SK-N-SH (cell line): ENCODE measurements at regions not wholly inside any gene's neighbourhood (a gene's known extent, or its start where the extent isn't known, plus 50 kb on each side); places are given as distances from the start of the nearest gene placed in this dataset.
A peak's percentile ranks its signal among the peaks of the same experiment; 100 is the strongest.

Source experiments
- CTCF ChIA-PET: fragments of 300-600, 350-600 bp; formaldehyde crosslinking; extraction: SDS; loops from one replicate; lab custom pipeline; 2021; lab: Yijun Ruan, JAX
- POLR2A ChIA-PET: fragments of 350-600 bp; sonication (Branson Sonifier 250); formaldehyde crosslinking; extraction: SDS; loops from one replicate; lab custom pipeline; 2020; ENCODE audit warnings: antibody characterized with exemption, inconsistent platforms; lab: Yijun Ruan, JAX
- DNase-seq: peaks from one replicate; pipeline ENCODE4 v3.0.0; 2012
- H2AFZ ChIP-seq: fragments of 200-600 bp; sonication (generic); 2 replicates; pipeline ENCODE4 v1.8.1; 2016; ENCODE audit warnings: antibody characterized with exemption, mild to moderate bottlenecking, low read depth
- H3F3A ChIP-seq: fragments of 200-600 bp; sonication (generic); replicated peaks from 2 replicates; pipeline ENCODE3; 2016; ENCODE audit warnings: antibody characterized with exemption, mild to moderate bottlenecking; ENCODE audit not compliant: insufficient read depth
- H3K27ac ChIP-seq, 2 experiments: fragments of 200-500 bp in 1 of 2; fragments of 200-600 bp in 1 of 2; sonication (Bioruptor generic) in 1 of 2; sonication (generic), shearing (Covaris generic) in 1 of 2; 2 replicates each; pipeline versions ENCODE4 v1.5.1 to v1.6.1; 2014 to 2016; ENCODE audit warnings: low read depth in 2 of 2, inconsistent platforms in 1 of 2, low read length in 1 of 2, mild to moderate bottlenecking in 1 of 2, mixed read lengths in 1 of 2
- H3K27me3 ChIP-seq: fragments of 200-600 bp; sonication (generic), shearing (Covaris generic); 2 replicates; pipeline ENCODE4 v1.6.1; 2016; ENCODE audit warnings: mixed run types; ENCODE audit not compliant: insufficient read depth
- H3K36me3 ChIP-seq, 2 experiments: fragments of 200-500 bp in 1 of 2; fragments of 200-600 bp in 1 of 2; sonication (Bioruptor generic) in 1 of 2; sonication (generic) in 1 of 2; replicated peaks in 1 of 2; 2 replicates each; pipeline versions ENCODE3 to v1.5.1; 2014 to 2016; ENCODE audit warnings: low read length in 1 of 2, mild to moderate bottlenecking in 1 of 2; ENCODE audit not compliant: insufficient read depth in 2 of 2, control insufficient read depth in 1 of 2
- H3K4me1 ChIP-seq, 2 experiments: fragments of 200-500 bp in 1 of 2; fragments of 200-600 bp in 1 of 2; sonication (Bioruptor generic) in 1 of 2; sonication (generic), shearing (Covaris generic) in 1 of 2; 2 replicates each; pipeline versions ENCODE4 v1.5.1 to v1.6.1; 2014 to 2016; ENCODE audit warnings: low read depth in 1 of 2, low read length in 1 of 2, mixed run types in 1 of 2; ENCODE audit not compliant: insufficient read depth in 2 of 2, control insufficient read depth in 1 of 2
- H3K4me2 ChIP-seq: fragments of 200-600 bp; sonication (generic), shearing (Covaris generic); 2 replicates; pipeline ENCODE4 v1.6.1; 2017; ENCODE audit warnings: mixed run types
- H3K4me3 ChIP-seq, 2 experiments: fragments of 200-500 bp in 1 of 2; fragments of 200-600 bp in 1 of 2; sonication (Bioruptor generic) in 1 of 2; sonication (generic), shearing (Covaris generic) in 1 of 2; 2 replicates each; pipeline versions ENCODE4 v1.5.1 to v1.8.1; 2014 to 2016; ENCODE audit warnings: low read depth in 2 of 2, inconsistent platforms in 1 of 2, low read length in 1 of 2, mild to moderate bottlenecking in 1 of 2, mixed read lengths in 1 of 2, moderate library complexity in 1 of 2
- H3K79me2 ChIP-seq: fragments of 200-600 bp; sonication (generic); 2 replicates; pipeline ENCODE4 v1.8.1; 2017; ENCODE audit warnings: mild to moderate bottlenecking; ENCODE audit not compliant: insufficient read depth
- H3K9ac ChIP-seq: fragments of 200-600 bp; sonication (generic); 2 replicates; pipeline ENCODE4 v1.6.1; 2017; ENCODE audit warnings: mixed run types
- H3K9me2 ChIP-seq: fragments of 200-600 bp; sonication (generic); 2 replicates; pipeline ENCODE4 v1.6.1; 2017; ENCODE audit warnings: mixed run types
- H3K9me3 ChIP-seq: fragments of 200-600 bp; sonication (generic); 2 replicates; pipeline ENCODE4 v1.6.1; 2017; ENCODE audit warnings: mixed run types, mild to moderate bottlenecking, moderate library complexity
- H4K20me1 ChIP-seq: fragments of 200-600 bp; sonication (generic); 2 replicates; pipeline ENCODE4 v1.6.1; 2017; ENCODE audit warnings: mild to moderate bottlenecking, mixed run types; ENCODE audit not compliant: insufficient read depth
- CHD2 ChIP-seq: fragments of 150-350 bp; IDR thresholded peaks from 2 replicates; pipeline ENCODE4 v1.6.1; 2018; ENCODE audit warnings: low read length; ENCODE audit not compliant: partially characterized antibody
- EP300 ChIP-seq, 2 experiments: IDR thresholded peaks; 2 replicates each; pipeline versions ENCODE4 v1.4.0 to v1.6.1; 2012; ENCODE audit warnings: borderline replicate concordance in 1 of 2, low read depth in 1 of 2, low read length in 1 of 2
- EZH2phosphoT487 ChIP-seq: fragments of 200-600 bp; sonication (generic); IDR thresholded peaks from 2 replicates; pipeline ENCODE4 v1.6.1; 2017; ENCODE audit warnings: low read depth, mixed run types, mild to moderate bottlenecking, antibody characterized with exemption, moderate library complexity, borderline replicate concordance
- GABPA ChIP-seq: IDR thresholded peaks from 2 replicates; pipeline ENCODE4 v1.4.0; 2012; ENCODE audit warnings: low read depth, mild to moderate bottlenecking
- GATA2 ChIP-seq: sonication (generic); formaldehyde crosslinking; IDR thresholded peaks from 2 replicates; pipeline ENCODE4 v1.5.0; 2020; ENCODE audit warnings: mild to moderate bottlenecking, missing genetic modification reagents
- JUND ChIP-seq: IDR thresholded peaks from 2 replicates; pipeline ENCODE4 v1.4.0; 2012
- MAX ChIP-seq: IDR thresholded peaks from 2 replicates; pipeline ENCODE4 v1.4.0; 2012; ENCODE audit warnings: low read depth
- MEF2A ChIP-seq: IDR thresholded peaks from 2 replicates; pipeline ENCODE4 v1.4.0; 2012; ENCODE audit warnings: low read depth, borderline replicate concordance
- MXI1 ChIP-seq: IDR thresholded peaks from 2 replicates; pipeline ENCODE4 v1.6.1; 2012; ENCODE audit warnings: mild to moderate bottlenecking, low read depth, low read length, improper control_type of control experiment
- NFIC ChIP-seq: IDR thresholded peaks from 2 replicates; pipeline ENCODE4 v1.4.0; 2012; ENCODE audit warnings: borderline replicate concordance
- POLR2AphosphoS5 ChIP-seq: IDR thresholded peaks from 2 replicates; pipeline ENCODE4 v1.6.1; 2012; ENCODE audit warnings: low read depth, low read length
- RAD21 ChIP-seq: IDR thresholded peaks from 2 replicates; pipeline ENCODE4 v1.6.1; 2012; ENCODE audit warnings: mild to moderate bottlenecking, low read length
- RCOR1 ChIP-seq: fragments of 150-350 bp; IDR thresholded peaks from 2 replicates; pipeline ENCODE4 v1.6.1; 2017; ENCODE audit warnings: antibody characterized with exemption, low read length
- RFX5 ChIP-seq: IDR thresholded peaks from 2 replicates; pipeline ENCODE4 v1.6.1; 2012; ENCODE audit warnings: mild to moderate bottlenecking, improper control_type of control experiment, low read length
- RXRA ChIP-seq: IDR thresholded peaks from 2 replicates; pipeline ENCODE4 v1.4.0; 2012; ENCODE audit warnings: low read depth, mild to moderate bottlenecking, borderline replicate concordance
- SIN3A ChIP-seq: IDR thresholded peaks from 2 replicates; pipeline ENCODE4 v1.6.1; 2012; ENCODE audit warnings: low read depth, mild to moderate bottlenecking, low read length, moderate library complexity, borderline replicate concordance
- TCF12 ChIP-seq: IDR thresholded peaks from 2 replicates; pipeline ENCODE4 v1.4.0; 2012
- TEAD4 ChIP-seq: IDR thresholded peaks from 2 replicates; pipeline ENCODE4 v1.4.0; 2012; ENCODE audit warnings: mild to moderate bottlenecking, borderline replicate concordance; ENCODE audit not compliant: insufficient read depth
- USF2 ChIP-seq: fragments of 150-350 bp; IDR thresholded peaks from 2 replicates; pipeline ENCODE4 v1.6.1; 2017; ENCODE audit warnings: antibody characterized with exemption, low read length, low read depth, borderline replicate concordance
- WGBS: methylation state at CpG from one replicate; pipeline ENCODE4 v1.1.6; 2017; ENCODE audit warnings: low lambda C conversion rate; 5-methylcytosine and 5-hydroxymethylcytosine counted together
- TF ChIP-seq, protein P1 (sequence below): IDR thresholded peaks from 2 replicates; pipeline ENCODE4; 2012
- TF ChIP-seq, protein P2 (sequence below): fragments of 150-350 bp; IDR thresholded peaks from 2 replicates; pipeline ENCODE4 v1.6.1; 2016; ENCODE audit warnings: mild to moderate bottlenecking, low read depth, low read length
- TF ChIP-seq, protein P3 (sequence below): IDR thresholded peaks from 2 replicates; pipeline ENCODE4 v1.6.1; 2012; ENCODE audit warnings: mild to moderate bottlenecking, low read depth, low read length, moderate library complexity

GRCh38 chr3:39748763-39749162, 60.6 kb upstream of the MYRIP start:
- no peaks in the 10 kb centered on the region for H3K79me2 ChIP-seq
- no peak for TF ChIP-seq SIN3A
- TF ChIP-seq NFIC, result no peak
- TF ChIP-seq GABPA, result no peak
- TF ChIP-seq RFX5, result no peak
- TF ChIP-seq RXRA, result no peak
- no peak for TF ChIP-seq USF2
- TF ChIP-seq CHD2, result no peak
- TF ChIP-seq POLR2AphosphoS5, result no peak
- no peak for TF ChIP-seq RCOR1
- TF ChIP-seq TEAD4, result no peak
- no peak for TF ChIP-seq EZH2phosphoT487
- TF ChIP-seq MXI1, result no peak
- no peak for TF ChIP-seq JUND
- TF ChIP-seq RAD21, result no peak
- TF ChIP-seq TCF12, result no peak
- TF ChIP-seq MAX, result no peak
- TF ChIP-seq EP300 (IDR thresholded peaks at IDR 0.05; ENCODE audit: borderline replicate concordance in 1 of 2, low read depth in 1 of 2, low read length in 1 of 2), result no peak
- TF ChIP-seq, protein P1, sequence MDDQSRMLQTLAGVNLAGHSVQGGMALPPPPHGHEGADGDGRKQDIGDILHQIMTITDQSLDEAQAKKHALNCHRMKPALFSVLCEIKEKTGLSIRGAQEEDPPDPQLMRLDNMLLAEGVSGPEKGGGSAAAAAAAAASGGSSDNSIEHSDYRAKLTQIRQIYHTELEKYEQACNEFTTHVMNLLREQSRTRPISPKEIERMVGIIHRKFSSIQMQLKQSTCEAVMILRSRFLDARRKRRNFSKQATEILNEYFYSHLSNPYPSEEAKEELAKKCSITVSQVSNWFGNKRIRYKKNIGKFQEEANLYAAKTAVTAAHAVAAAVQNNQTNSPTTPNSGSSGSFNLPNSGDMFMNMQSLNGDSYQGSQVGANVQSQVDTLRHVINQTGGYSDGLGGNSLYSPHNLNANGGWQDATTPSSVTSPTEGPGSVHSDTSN, result no peak
- no peaks in the 10 kb centered on the region for H3K36me3 ChIP-seq
- no peak overlapping the region for H2AFZ ChIP-seq
- H3K4me1 ChIP-seq, result peaks cover 0 to 17% of the 10 kb centered on the region in 2 experiments; a peak in 2 of 4 replicates
- no peak overlapping the region for H3K4me3 ChIP-seq
- no peak for DNase-seq
- no peak overlapping the region for H3K9ac ChIP-seq
- no peaks in the 10 kb centered on the region for H3K9me3 ChIP-seq
- CTCF ChIA-PET, result no interaction called here
- no peaks in the 10 kb centered on the region for H4K20me1 ChIP-seq
- no peaks in the 10 kb centered on the region for H3F3A ChIP-seq
- H3K4me2 ChIP-seq, result no peak overlapping the region
- H3K27ac ChIP-seq, result no peak overlapping the region
- POLR2A ChIA-PET, result no interaction called here
- 58% methylated on average over 2 of the region's 2 CpGs for WGBS
- H3K27me3 ChIP-seq, result no peaks in the 10 kb centered on the region
- H3K9me2 ChIP-seq, result no peaks in the 10 kb centered on the region

- no peak for DNase-seq
- Histone ChIP-seq H3K36me3 (no peaks in the 10 kb centered on the region), H3K9me3 (no peaks in the 10 kb centered on the region), H3K27me3 (no peaks in the 10 kb centered on the region), H2AFZ (no peak overlapping the region), H3K4me3 (no peak overlapping the region), H3K79me2 (no peaks in the 10 kb centered on the region), H4K20me1 (no peaks in the 10 kb centered on the region), H3K9ac (no peak overlapping the region), H3F3A (no peaks in the 10 kb centered on the region), H3K4me2 (no peak overlapping the region), H3K27ac (peak overlapping the region in 1 of 2 experiments; percentile 25; a peak in 1 of 4 replicates), H3K4me1 (peaks cover 0 to 18% of the 10 kb centered on the region in 2 experiments; a peak in 2 of 4 replicates), H3K9me2 (no peaks in the 10 kb centered on the region)
- ChIA-PET CTCF (no interaction called here), POLR2A (no interaction called here)
- WGBS, result 52% methylated on average over 4 of the region's 4 CpGs
- TF ChIP-seq, protein P2, sequence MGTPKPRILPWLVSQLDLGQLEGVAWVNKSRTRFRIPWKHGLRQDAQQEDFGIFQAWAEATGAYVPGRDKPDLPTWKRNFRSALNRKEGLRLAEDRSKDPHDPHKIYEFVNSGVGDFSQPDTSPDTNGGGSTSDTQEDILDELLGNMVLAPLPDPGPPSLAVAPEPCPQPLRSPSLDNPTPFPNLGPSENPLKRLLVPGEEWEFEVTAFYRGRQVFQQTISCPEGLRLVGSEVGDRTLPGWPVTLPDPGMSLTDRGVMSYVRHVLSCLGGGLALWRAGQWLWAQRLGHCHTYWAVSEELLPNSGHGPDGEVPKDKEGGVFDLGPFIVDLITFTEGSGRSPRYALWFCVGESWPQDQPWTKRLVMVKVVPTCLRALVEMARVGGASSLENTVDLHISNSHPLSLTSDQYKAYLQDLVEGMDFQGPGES, result no peak
- no peak for TF ChIP-seq MEF2A
- TF ChIP-seq JUND, result no peak
- no peak for TF ChIP-seq NFIC
- TF ChIP-seq, protein P3, sequence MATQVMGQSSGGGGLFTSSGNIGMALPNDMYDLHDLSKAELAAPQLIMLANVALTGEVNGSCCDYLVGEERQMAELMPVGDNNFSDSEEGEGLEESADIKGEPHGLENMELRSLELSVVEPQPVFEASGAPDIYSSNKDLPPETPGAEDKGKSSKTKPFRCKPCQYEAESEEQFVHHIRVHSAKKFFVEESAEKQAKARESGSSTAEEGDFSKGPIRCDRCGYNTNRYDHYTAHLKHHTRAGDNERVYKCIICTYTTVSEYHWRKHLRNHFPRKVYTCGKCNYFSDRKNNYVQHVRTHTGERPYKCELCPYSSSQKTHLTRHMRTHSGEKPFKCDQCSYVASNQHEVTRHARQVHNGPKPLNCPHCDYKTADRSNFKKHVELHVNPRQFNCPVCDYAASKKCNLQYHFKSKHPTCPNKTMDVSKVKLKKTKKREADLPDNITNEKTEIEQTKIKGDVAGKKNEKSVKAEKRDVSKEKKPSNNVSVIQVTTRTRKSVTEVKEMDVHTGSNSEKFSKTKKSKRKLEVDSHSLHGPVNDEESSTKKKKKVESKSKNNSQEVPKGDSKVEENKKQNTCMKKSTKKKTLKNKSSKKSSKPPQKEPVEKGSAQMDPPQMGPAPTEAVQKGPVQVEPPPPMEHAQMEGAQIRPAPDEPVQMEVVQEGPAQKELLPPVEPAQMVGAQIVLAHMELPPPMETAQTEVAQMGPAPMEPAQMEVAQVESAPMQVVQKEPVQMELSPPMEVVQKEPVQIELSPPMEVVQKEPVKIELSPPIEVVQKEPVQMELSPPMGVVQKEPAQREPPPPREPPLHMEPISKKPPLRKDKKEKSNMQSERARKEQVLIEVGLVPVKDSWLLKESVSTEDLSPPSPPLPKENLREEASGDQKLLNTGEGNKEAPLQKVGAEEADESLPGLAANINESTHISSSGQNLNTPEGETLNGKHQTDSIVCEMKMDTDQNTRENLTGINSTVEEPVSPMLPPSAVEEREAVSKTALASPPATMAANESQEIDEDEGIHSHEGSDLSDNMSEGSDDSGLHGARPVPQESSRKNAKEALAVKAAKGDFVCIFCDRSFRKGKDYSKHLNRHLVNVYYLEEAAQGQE, result no peak
- no peak for TF ChIP-seq CHD2
- TF ChIP-seq RAD21, result no peak
- no peak for TF ChIP-seq GATA2 (CRISPR knock-in tag)
These were observed 58.7 kb upstream of the MYRIP start for GRCh38 chr3:39750712-39751111.
